ENCODE measurements at regions not wholly inside any gene's neighbourhood (a gene's known extent, or its start where the extent isn't known, plus 50 kb on each side); places are given as distances from the start of the nearest gene placed in this dataset.
"Not testable (repeated sequence)": the region's sequence is repeated elsewhere in the genome, so short reads cannot be mapped to it uniquely, and the experiment has no call there.

- not testable (repeated sequence) for TF ChIP-seq ZNF585B (tag by site-specific recombination; IDR thresholded peaks at IDR 0.05); ZNF621 (tag by site-specific recombination; IDR thresholded peaks at IDR 0.05); PRDM2 (tag by site-specific recombination; IDR thresholded peaks at IDR 0.05; ENCODE audit: borderline replicate concordance); CTCF (tag by site-specific recombination; IDR thresholded peaks at IDR 0.05); ZNF292 (tag by site-specific recombination; IDR thresholded peaks at IDR 0.05; ENCODE audit: borderline replicate concordance, low read depth); ELK4 (IDR thresholded peaks at IDR 0.05; ENCODE audit: borderline replicate concordance, low read depth, low read length); ZNF146 (tag by site-specific recombination; IDR thresholded peaks at IDR 0.05); ZNF549 (tag by site-specific recombination; IDR thresholded peaks at IDR 0.05); ZNF426 (tag by site-specific recombination; IDR thresholded peaks at IDR 0.05); ZNF548 (tag by site-specific recombination; IDR thresholded peaks at IDR 0.05); ZBTB11 (tag by site-specific recombination; conservative IDR thresholded peaks at IDR 0.05; ENCODE audit: low read depth)
Measured at GRCh38 chr21:9807675-9808074, 713.7 kb upstream of the TPTE start.
